Transverse colon (tissue), 4 donors: ENCODE measurements at regions not wholly inside any gene's neighbourhood (a gene's known extent, or its start where the extent isn't known, plus 50 kb on each side); places are given as distances from the start of the nearest gene placed in this dataset.

Source experiments
- EP300 ChIP-seq: sonication (generic); formaldehyde crosslinking; IDR thresholded peaks from one replicate; pipeline ENCODE4 v1.6.1; 2017; ENCODE audit warnings: antibody characterized with exemption, low read depth
- POLR2AphosphoS5 ChIP-seq, 3 donors: sonication (generic); formaldehyde crosslinking; IDR thresholded peaks; one replicate each; pipeline ENCODE4 v1.6.1; 2016; ENCODE audit warnings: antibody characterized with exemption in 3 of 3
- TF ChIP-seq, protein P1 (sequence below), 5 experiments: fragments of 200-600 bp in 3 of 5; fragments of 450-650 bp in 2 of 5; sonication (generic) in 3 of 5; IDR thresholded peaks; 1 replicate in 2 of 5; 2 replicates in 3 of 5; pipeline ENCODE4 v1.5.1; 2016 to 2017; ENCODE audit warnings: antibody characterized with exemption in 5 of 5, inconsistent platforms in 3 of 5, mild to moderate bottlenecking in 2 of 5, moderate library complexity in 1 of 5

DNA sequence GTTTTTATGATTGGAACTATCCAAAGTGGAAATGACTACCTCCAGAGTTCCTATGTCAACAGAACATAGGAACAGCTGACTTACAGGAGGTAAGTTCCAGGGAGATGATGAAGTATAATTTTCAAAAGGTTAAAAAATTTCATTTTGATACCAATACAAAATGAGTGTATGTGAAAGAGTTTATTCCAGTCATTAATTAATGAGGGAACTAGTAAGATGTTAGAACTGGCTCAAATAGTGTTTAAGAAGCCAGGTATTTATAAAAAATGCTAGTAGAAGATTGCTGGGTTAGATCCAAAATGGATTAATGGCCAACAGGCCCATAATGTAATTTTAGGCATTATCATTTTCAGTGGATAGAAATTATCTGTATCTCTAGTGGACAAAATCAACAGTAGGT, 227.7 kb upstream of the ZBED5 start:
- TF ChIP-seq POLR2AphosphoS5 (IDR thresholded peaks at IDR 0.05) (no peak), EP300 (no peak)
- TF ChIP-seq, protein P1, sequence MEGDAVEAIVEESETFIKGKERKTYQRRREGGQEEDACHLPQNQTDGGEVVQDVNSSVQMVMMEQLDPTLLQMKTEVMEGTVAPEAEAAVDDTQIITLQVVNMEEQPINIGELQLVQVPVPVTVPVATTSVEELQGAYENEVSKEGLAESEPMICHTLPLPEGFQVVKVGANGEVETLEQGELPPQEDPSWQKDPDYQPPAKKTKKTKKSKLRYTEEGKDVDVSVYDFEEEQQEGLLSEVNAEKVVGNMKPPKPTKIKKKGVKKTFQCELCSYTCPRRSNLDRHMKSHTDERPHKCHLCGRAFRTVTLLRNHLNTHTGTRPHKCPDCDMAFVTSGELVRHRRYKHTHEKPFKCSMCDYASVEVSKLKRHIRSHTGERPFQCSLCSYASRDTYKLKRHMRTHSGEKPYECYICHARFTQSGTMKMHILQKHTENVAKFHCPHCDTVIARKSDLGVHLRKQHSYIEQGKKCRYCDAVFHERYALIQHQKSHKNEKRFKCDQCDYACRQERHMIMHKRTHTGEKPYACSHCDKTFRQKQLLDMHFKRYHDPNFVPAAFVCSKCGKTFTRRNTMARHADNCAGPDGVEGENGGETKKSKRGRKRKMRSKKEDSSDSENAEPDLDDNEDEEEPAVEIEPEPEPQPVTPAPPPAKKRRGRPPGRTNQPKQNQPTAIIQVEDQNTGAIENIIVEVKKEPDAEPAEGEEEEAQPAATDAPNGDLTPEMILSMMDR (IDR thresholded peaks at IDR 0.05) = no peak
